ENCODE measurements at regions not wholly inside any gene's neighbourhood (a gene's known extent, or its start where the extent isn't known, plus 50 kb on each side); places are given as distances from the start of the nearest gene placed in this dataset.

- TF ChIP-seq ZFP3 (CRISPR knock-in tag; IDR thresholded peaks at IDR 0.05) (no peak), OSR1 (CRISPR knock-in tag; IDR thresholded peaks at IDR 0.05) (no peak), CREB5 (CRISPR knock-in tag; IDR thresholded peaks at IDR 0.05; ENCODE audit: low read depth) (no peak), TOX (CRISPR knock-in tag; IDR thresholded peaks at IDR 0.05; ENCODE audit: borderline replicate concordance) (no peak), PATZ1 (CRISPR knock-in tag; IDR thresholded peaks at IDR 0.05; ENCODE audit: borderline replicate concordance) (no peak), ESRRG (CRISPR knock-in tag; IDR thresholded peaks at IDR 0.05) (no peak), RARB (CRISPR knock-in tag; IDR thresholded peaks at IDR 0.05) (no peak), ZNF565 (CRISPR knock-in tag; conservative IDR thresholded peaks at IDR 0.05; ENCODE audit: low read depth) (no peak)
Observed at GRCh38 chr22:49138250-49138790, 689.4 kb downstream of the BRD1 start.

All from SK-N-SH treated with all-trans-retinoic acid at 6 μM for 48 hours (cell line).